GM12891 (cell line): ENCODE measurements at regions not wholly inside any gene's neighbourhood (a gene's known extent, or its start where the extent isn't known, plus 50 kb on each side); places are given as distances from the start of the nearest gene placed in this dataset.

Experiments used
- PAX5 ChIP-seq: IDR thresholded peaks from 2 replicates; pipeline ENCODE4 v1.6.1; 2011; ENCODE audit warnings: low read length, moderate library complexity, mild to moderate bottlenecking; ENCODE audit not compliant: insufficient read depth, severe bottlenecking
- POLR2A ChIP-seq: IDR thresholded peaks from 2 replicates; pipeline ENCODE4 v1.6.1; 2011; ENCODE audit warnings: low read depth, low read length, control low read depth
- POLR2AphosphoS5 ChIP-seq: IDR thresholded peaks from 2 replicates; pipeline ENCODE4 v1.6.1; 2011; ENCODE audit warnings: low read depth, low read length, control low read depth
- POU2F2 ChIP-seq: IDR thresholded peaks from 2 replicates; pipeline ENCODE4 v1.6.1; 2011; ENCODE audit warnings: low read depth, mild to moderate bottlenecking, control low read depth, low read length, moderate library complexity
- SPI1 ChIP-seq: IDR thresholded peaks from 2 replicates; pipeline ENCODE4 v1.6.1; 2011; ENCODE audit warnings: low read depth, low read length, control low read depth
- TAF1 ChIP-seq: IDR thresholded peaks from 2 replicates; pipeline ENCODE4 v1.6.1; 2011; ENCODE audit warnings: low read depth, low read length, control low read depth

- TF ChIP-seq TAF1 = no peak
- TF ChIP-seq POLR2A = no peak
- TF ChIP-seq POLR2AphosphoS5 = no peak
- TF ChIP-seq SPI1 = no peak
- no peak for TF ChIP-seq POU2F2
- TF ChIP-seq PAX5 = no peak
These were observed 967.9 kb downstream of the FSCB start for GRCh38 chr14:43539210-43539609.
